Caco-2 (cell line): ENCODE measurements at regions not wholly inside any gene's neighbourhood (a gene's known extent, or its start where the extent isn't known, plus 50 kb on each side); places are given as distances from the start of the nearest gene placed in this dataset.

Experiments
- BruUV-seq: library from RNA; stranded (reverse); fragments of 400-500 nt; replicated peaks from 2 replicates; lab custom pipeline; 2021; lab: Mats Ljungman, UMichigan
- CTCF ChIA-PET: fragments of 300-600 bp; sonication (Branson Sonifier 250); formaldehyde crosslinking; loops from one replicate; lab custom pipeline; 2022; ENCODE audit warnings: antibody characterized with exemption; lab: Charles Lee
- POLR2A ChIA-PET: fragments of 300-600 bp; sonication (Branson Sonifier 250); formaldehyde crosslinking; loops from one replicate; lab custom pipeline; 2022; ENCODE audit warnings: antibody characterized with exemption; lab: Charles Lee
- DNase-seq, 2 experiments: peaks; one replicate each; pipeline versions ENCODE4 v3.0.0 to v3.0.0-alpha.2; 2020 to 2022
- H3K27me3 ChIP-seq: replicated peaks from 2 replicates; pipeline ENCODE4 v1.6.0; 2011; ENCODE audit warnings: low read length; ENCODE audit not compliant: control insufficient read depth, insufficient read depth
- H3K36me3 ChIP-seq: 2 replicates; pipeline ENCODE4 v1.5.1; 2011; ENCODE audit warnings: low read length; ENCODE audit not compliant: control insufficient read depth, insufficient read depth
- H3K4me1 ChIP-seq: fragments of 250-450 bp; sonication (Bioruptor Pico); 2 replicates; pipeline ENCODE4 v1.5.1; 2020; ENCODE audit warnings: mild to moderate bottlenecking
- H3K4me3 ChIP-seq: 2 replicates; pipeline ENCODE4 v1.5.1; 2011; ENCODE audit warnings: low read depth, mild to moderate bottlenecking, control low read depth, low read length
- H3K9me3 ChIP-seq: fragments of 250-450 bp; sonication (Bioruptor Pico); 2 replicates; pipeline ENCODE4 v1.5.1; 2020; ENCODE audit warnings: mild to moderate bottlenecking, moderate library complexity
- H3K27ac Mint-ChIP-seq: one replicate; pipeline ENCODE4 v1.8.0; 2022; ENCODE audit warnings: mixed read lengths; ENCODE audit not compliant: unreplicated experiment
- H3K27me3 Mint-ChIP-seq: one replicate; pipeline ENCODE4 v1.8.0; 2022; ENCODE audit warnings: mixed read lengths; ENCODE audit not compliant: insufficient read depth, unreplicated experiment
- H3K36me3 Mint-ChIP-seq: one replicate; pipeline ENCODE4 v1.8.0; 2022; ENCODE audit warnings: mild to moderate bottlenecking, mixed read lengths; ENCODE audit not compliant: insufficient read depth, unreplicated experiment
- H3K4me1 Mint-ChIP-seq: one replicate; pipeline ENCODE4 v1.8.0; 2022; ENCODE audit warnings: low read depth, mixed read lengths; ENCODE audit not compliant: unreplicated experiment
- H3K4me3 Mint-ChIP-seq: one replicate; pipeline ENCODE4 v1.8.0; 2022; ENCODE audit warnings: mild to moderate bottlenecking, moderate library complexity, mixed read lengths; ENCODE audit not compliant: unreplicated experiment
- H3K9me3 Mint-ChIP-seq: one replicate; pipeline ENCODE4 v1.8.0; 2022; ENCODE audit warnings: mixed read lengths; ENCODE audit not compliant: unreplicated experiment
- CTCF ChIP-seq, 2 experiments: fragments of 200-600 bp in 1 of 2; IDR thresholded peaks; 1 replicate in 1 of 2; 2 replicates in 1 of 2; pipeline versions ENCODE4 v1.5.1 to v1.8.0; 2011 to 2022; ENCODE audit warnings: antibody characterized with exemption in 1 of 2, control low read depth in 1 of 2, inconsistent platforms in 1 of 2, low read depth in 1 of 2, low read length in 1 of 2, mild to moderate bottlenecking in 1 of 2, moderate library complexity in 1 of 2; ENCODE audit not compliant: insufficient read depth in 1 of 2, severe bottlenecking in 1 of 2, unreplicated experiment in 1 of 2
- intact Hi-C: fragments of 100-400 bp; cut with micrococcal nuclease; formaldehyde crosslinking; loops from one replicate; pipeline ENCODE4 v1.10.0; 2022; ENCODE audit not compliant: unreplicated experiment

- no peak for TF ChIP-seq CTCF (IDR thresholded peaks at IDR 0.05; ENCODE audit: insufficient read depth in 1 of 2, low read depth in 1 of 2, low read length in 1 of 2, severe bottlenecking in 1 of 2, unreplicated experiment in 1 of 2)
- no peaks in the 10 kb centered on the region for H3K4me1 ChIP-seq
- H3K27ac Mint-ChIP-seq: no peak overlapping the region
- H3K36me3 ChIP-seq: no peaks in the 10 kb centered on the region
- H3K4me1 Mint-ChIP-seq: no peaks in the 10 kb centered on the region
- intact Hi-C loops: no loop called here
- no peak overlapping the region for H3K4me3 Mint-ChIP-seq
- no peaks in the 10 kb centered on the region; the same call in 1 of the 2 replicates for H3K27me3 ChIP-seq
- no peaks in the 10 kb centered on the region for H3K9me3 Mint-ChIP-seq
- H3K9me3 ChIP-seq: no peaks in the 10 kb centered on the region
- no TSS peak for BruUV-seq
- ChIA-PET CTCF (no interaction called here), POLR2A (no interaction called here)
- no peak for DNase-seq
- H3K36me3 Mint-ChIP-seq: no peaks in the 10 kb centered on the region
- no peak overlapping the region for H3K4me3 ChIP-seq
- no peaks in the 10 kb centered on the region for H3K27me3 Mint-ChIP-seq
These were observed 378.2 kb downstream of the BCL11A start for GRCh38 chr2:60175290-60175689.

- Mint-ChIP-seq H3K27ac (no peak overlapping the region), H3K27me3 (no peaks in the 10 kb centered on the region), H3K36me3 (no peaks in the 10 kb centered on the region), H3K4me3 (no peak overlapping the region), H3K9me3 (no peaks in the 10 kb centered on the region), H3K4me1 (no peaks in the 10 kb centered on the region)
- POLR2A ChIA-PET: no interaction called here
- Histone ChIP-seq H3K4me3 (no peak overlapping the region), H3K36me3 (no peaks in the 10 kb centered on the region), H3K27me3 (no peaks in the 10 kb centered on the region; the same call in 1 of the 2 replicates), H3K4me1 (no peaks in the 10 kb centered on the region), H3K9me3 (no peaks in the 10 kb centered on the region)
- no TSS peak for BruUV-seq
- TF ChIP-seq CTCF (IDR thresholded peaks at IDR 0.05; ENCODE audit: insufficient read depth in 1 of 2, low read depth in 1 of 2, low read length in 1 of 2, severe bottlenecking in 1 of 2, unreplicated experiment in 1 of 2): no peak
- DNase-seq: no peak
- intact Hi-C loops: no loop called here
- CTCF ChIA-PET: no interaction called here
These were observed 379.3 kb downstream of the BCL11A start for GRCh38 chr2:60174146-60174545.

GRCh38 chr2:60172801-60173200 is 380.7 kb downstream of the BCL11A start:
- no TSS peak for BruUV-seq
- no peak overlapping the region for H3K27ac Mint-ChIP-seq
- no peak overlapping the region for H3K4me3 Mint-ChIP-seq
- TF ChIP-seq CTCF (IDR thresholded peaks at IDR 0.05; ENCODE audit: insufficient read depth in 1 of 2, low read depth in 1 of 2, low read length in 1 of 2, severe bottlenecking in 1 of 2, unreplicated experiment in 1 of 2): no peak
- POLR2A ChIA-PET: no interaction called here
- Histone ChIP-seq H3K36me3 (no peaks in the 10 kb centered on the region), H3K9me3 (no peaks in the 10 kb centered on the region), H3K4me3 (no peak overlapping the region), H3K27me3 (no peaks in the 10 kb centered on the region; the same call in 1 of the 2 replicates), H3K4me1 (no peaks in the 10 kb centered on the region)
- no peaks in the 10 kb centered on the region for H3K27me3 Mint-ChIP-seq
- no peaks in the 10 kb centered on the region for H3K4me1 Mint-ChIP-seq
- H3K9me3 Mint-ChIP-seq: no peaks in the 10 kb centered on the region
- H3K36me3 Mint-ChIP-seq: no peaks in the 10 kb centered on the region
- intact Hi-C loops: no loop called here
- CTCF ChIA-PET: no interaction called here
- no peak for DNase-seq
